GM23338 (cell line): ENCODE measurements at regions not wholly inside any gene's neighbourhood (a gene's known extent, or its start where the extent isn't known, plus 50 kb on each side); places are given as distances from the start of the nearest gene placed in this dataset.

ENCODE experiments used
- ATAC-seq: fragments of 200-7000 bp; cut with Tn5 transposase; 3 replicates; pipeline ENCODE4 v1.9.1; 2020
- DNase-seq: peaks from one replicate; pipeline ENCODE4 v3.0.0-alpha.2; 2015; ENCODE audit warnings: low spot score
- H2AFZ ChIP-seq: fragments of 200-600 bp; sonication (generic); 2 replicates; pipeline ENCODE4 v1.8.0; 2016; ENCODE audit warnings: antibody characterized with exemption, mild to moderate bottlenecking, moderate library complexity
- H3F3A ChIP-seq: fragments of 200-600 bp; sonication (generic); replicated peaks from 2 replicates; pipeline ENCODE4 v1.8.0; 2017; ENCODE audit warnings: antibody characterized with exemption, mixed run types, low read depth
- H3K27ac ChIP-seq: fragments of 200-600 bp; sonication (generic); 2 replicates; pipeline ENCODE4 v1.6.1; 2016; ENCODE audit warnings: low read depth
- H3K27me3 ChIP-seq: fragments of 200-600 bp; sonication (generic); 2 replicates; pipeline ENCODE4 v1.8.0; 2016; ENCODE audit warnings: mild to moderate bottlenecking, mixed run types, moderate library complexity; ENCODE audit not compliant: insufficient read depth
- H3K36me3 ChIP-seq: fragments of 200-600 bp; sonication (generic); 2 replicates; pipeline ENCODE4 v1.8.0; 2016; ENCODE audit warnings: mild to moderate bottlenecking; ENCODE audit not compliant: insufficient read depth
- H3K4me1 ChIP-seq: fragments of 200-600 bp; sonication (generic); 2 replicates; pipeline ENCODE4 v1.8.0; 2016; ENCODE audit warnings: mild to moderate bottlenecking, moderate library complexity; ENCODE audit not compliant: insufficient read depth
- H3K4me2 ChIP-seq: fragments of 200-600 bp; sonication (generic); 2 replicates; pipeline ENCODE4 v1.7.1; 2017; ENCODE audit warnings: mixed run types
- H3K4me3 ChIP-seq: fragments of 200-600 bp; sonication (generic); 2 replicates; pipeline ENCODE4 v1.6.1; 2016; ENCODE audit warnings: mixed run types
- H3K79me2 ChIP-seq: fragments of 200-600 bp; sonication (generic); replicated peaks from 2 replicates; pipeline ENCODE4 v1.8.0; 2017; ENCODE audit warnings: mild to moderate bottlenecking; ENCODE audit not compliant: insufficient read depth
- H3K9me2 ChIP-seq: fragments of 200-600 bp; sonication (generic); 2 replicates; pipeline ENCODE4 v1.8.0; 2017; ENCODE audit not compliant: insufficient read depth
- H4K20me1 ChIP-seq: fragments of 200-600 bp; sonication (generic); replicated peaks from 2 replicates; pipeline ENCODE4 v1.8.0; 2017; ENCODE audit warnings: mild to moderate bottlenecking; ENCODE audit not compliant: insufficient read depth
- H3K27ac Mint-ChIP-seq: 2 replicates; pipeline ENCODE4 v1.8.0; 2020; ENCODE audit warnings: inconsistent platforms, mild to moderate bottlenecking, moderate library complexity, mixed read lengths
- H3K27me3 Mint-ChIP-seq: 3 replicates; pipeline ENCODE4 v1.8.0; 2022; ENCODE audit warnings: low read depth, mild to moderate bottlenecking, moderate library complexity, mixed read lengths, inconsistent platforms; ENCODE audit not compliant: insufficient read depth, poor library complexity
- H3K36me3 Mint-ChIP-seq: 3 replicates; pipeline ENCODE4 v1.8.0; 2021; ENCODE audit warnings: low read depth, mild to moderate bottlenecking, inconsistent platforms, moderate library complexity, mixed read lengths
- H3K4me1 Mint-ChIP-seq: 3 replicates; pipeline ENCODE4 v1.8.0; 2020; ENCODE audit warnings: mild to moderate bottlenecking, inconsistent platforms, mixed read lengths
- H3K4me3 Mint-ChIP-seq: 3 replicates; pipeline ENCODE4 v1.8.0; 2021; ENCODE audit warnings: moderate library complexity, mild to moderate bottlenecking, inconsistent platforms, mixed read lengths
- H3K9me3 Mint-ChIP-seq: 3 replicates; pipeline ENCODE4 v1.8.0; 2020; ENCODE audit warnings: moderate library complexity, mild to moderate bottlenecking, inconsistent platforms, mixed read lengths
- CREB1 ChIP-seq: fragments of 250-450 bp; sonication (Bioruptor Pico); IDR thresholded peaks from 2 replicates; pipeline ENCODE4 v1.5.0; 2020; ENCODE audit warnings: low read depth, mild to moderate bottlenecking, moderate library complexity
- EZH2 ChIP-seq: fragments of 200-600 bp; sonication (generic); IDR thresholded peaks from one replicate; pipeline ENCODE4 v1.8.0; 2017; ENCODE audit warnings: antibody characterized with exemption, mild to moderate bottlenecking, low read depth; ENCODE audit not compliant: unreplicated experiment
- EZH2phosphoT487 ChIP-seq: fragments of 200-600 bp; sonication (generic); IDR thresholded peaks from one replicate; pipeline ENCODE4 v1.8.1; 2018; ENCODE audit warnings: antibody characterized with exemption; ENCODE audit not compliant: unreplicated experiment
- JUNB ChIP-seq: IDR thresholded peaks from one replicate; pipeline ENCODE4 v1.6.1; 2016; ENCODE audit warnings: antibody characterized with exemption; ENCODE audit not compliant: unreplicated experiment
- NANOG ChIP-seq: IDR thresholded peaks from 2 replicates; pipeline ENCODE4 v1.6.1; 2016; ENCODE audit warnings: antibody characterized with exemption, borderline replicate concordance
- POLR2AphosphoS5 ChIP-seq: IDR thresholded peaks from 2 replicates; pipeline ENCODE4 v1.6.1; 2016; ENCODE audit warnings: antibody characterized with exemption, low read depth
- STAT1 ChIP-seq: IDR thresholded peaks from one replicate; pipeline ENCODE4 v1.6.1; 2016; ENCODE audit warnings: antibody characterized with exemption; ENCODE audit not compliant: unreplicated experiment
- ZNF114 ChIP-seq: fragments of 250-450 bp; sonication (Bioruptor Pico); IDR thresholded peaks from 2 replicates; pipeline ENCODE4 v1.5.0; 2020; ENCODE audit warnings: mild to moderate bottlenecking, moderate library complexity
- ZNF331 ChIP-seq: fragments of 250-450 bp; sonication (Bioruptor Pico); IDR thresholded peaks from 2 replicates; pipeline ENCODE4 v1.5.0; 2020; ENCODE audit warnings: low read depth, mild to moderate bottlenecking, moderate library complexity
- TF ChIP-seq, protein P1 (sequence below): IDR thresholded peaks from 2 replicates; pipeline ENCODE4 v1.6.1; 2016; ENCODE audit warnings: antibody characterized with exemption
- TF ChIP-seq, protein P2 (sequence below): IDR thresholded peaks from one replicate; pipeline ENCODE4 v1.6.1; 2018; ENCODE audit warnings: antibody characterized with exemption; ENCODE audit not compliant: unreplicated experiment
- TF ChIP-seq, protein P3 (sequence below), 2 experiments: fragments of 200-600 bp in 1 of 2; sonication (generic) in 1 of 2; conservative IDR thresholded peaks; 2 replicates each; pipeline versions ENCODE4 v1.5.1 to v1.6.1; 2016 to 2017; ENCODE audit warnings: antibody characterized with exemption in 2 of 2, low read depth in 2 of 2, mild to moderate bottlenecking in 2 of 2, moderate library complexity in 1 of 2

DNA sequence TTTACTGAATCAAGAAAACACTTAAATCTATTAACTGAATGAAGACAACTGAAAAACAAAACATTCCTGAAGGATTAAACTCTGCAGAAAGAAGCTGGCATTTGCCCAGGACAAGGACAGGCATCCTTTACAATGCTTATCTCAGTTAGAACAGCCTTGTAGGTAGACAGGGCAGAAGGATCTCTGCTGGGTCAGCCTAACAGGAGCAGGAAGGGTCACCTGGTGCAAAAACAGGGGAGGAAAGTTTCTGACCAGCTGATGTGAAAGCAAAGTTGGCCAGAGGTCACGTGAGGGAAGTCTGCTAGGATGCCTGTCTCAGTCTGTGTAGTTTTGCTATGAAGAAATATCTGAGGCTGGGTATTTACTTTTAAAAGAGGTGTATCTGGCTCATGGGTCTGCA, 348.6 kb downstream of the ANAPC1 start (continued):
- TF ChIP-seq, protein P1, sequence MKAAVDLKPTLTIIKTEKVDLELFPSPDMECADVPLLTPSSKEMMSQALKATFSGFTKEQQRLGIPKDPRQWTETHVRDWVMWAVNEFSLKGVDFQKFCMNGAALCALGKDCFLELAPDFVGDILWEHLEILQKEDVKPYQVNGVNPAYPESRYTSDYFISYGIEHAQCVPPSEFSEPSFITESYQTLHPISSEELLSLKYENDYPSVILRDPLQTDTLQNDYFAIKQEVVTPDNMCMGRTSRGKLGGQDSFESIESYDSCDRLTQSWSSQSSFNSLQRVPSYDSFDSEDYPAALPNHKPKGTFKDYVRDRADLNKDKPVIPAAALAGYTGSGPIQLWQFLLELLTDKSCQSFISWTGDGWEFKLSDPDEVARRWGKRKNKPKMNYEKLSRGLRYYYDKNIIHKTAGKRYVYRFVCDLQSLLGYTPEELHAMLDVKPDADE: no peak
- TF ChIP-seq STAT1 (no peak), POLR2AphosphoS5 (no peak), ZNF331 (CRISPR knock-in tag) (no peak)
- TF ChIP-seq, protein P2, sequence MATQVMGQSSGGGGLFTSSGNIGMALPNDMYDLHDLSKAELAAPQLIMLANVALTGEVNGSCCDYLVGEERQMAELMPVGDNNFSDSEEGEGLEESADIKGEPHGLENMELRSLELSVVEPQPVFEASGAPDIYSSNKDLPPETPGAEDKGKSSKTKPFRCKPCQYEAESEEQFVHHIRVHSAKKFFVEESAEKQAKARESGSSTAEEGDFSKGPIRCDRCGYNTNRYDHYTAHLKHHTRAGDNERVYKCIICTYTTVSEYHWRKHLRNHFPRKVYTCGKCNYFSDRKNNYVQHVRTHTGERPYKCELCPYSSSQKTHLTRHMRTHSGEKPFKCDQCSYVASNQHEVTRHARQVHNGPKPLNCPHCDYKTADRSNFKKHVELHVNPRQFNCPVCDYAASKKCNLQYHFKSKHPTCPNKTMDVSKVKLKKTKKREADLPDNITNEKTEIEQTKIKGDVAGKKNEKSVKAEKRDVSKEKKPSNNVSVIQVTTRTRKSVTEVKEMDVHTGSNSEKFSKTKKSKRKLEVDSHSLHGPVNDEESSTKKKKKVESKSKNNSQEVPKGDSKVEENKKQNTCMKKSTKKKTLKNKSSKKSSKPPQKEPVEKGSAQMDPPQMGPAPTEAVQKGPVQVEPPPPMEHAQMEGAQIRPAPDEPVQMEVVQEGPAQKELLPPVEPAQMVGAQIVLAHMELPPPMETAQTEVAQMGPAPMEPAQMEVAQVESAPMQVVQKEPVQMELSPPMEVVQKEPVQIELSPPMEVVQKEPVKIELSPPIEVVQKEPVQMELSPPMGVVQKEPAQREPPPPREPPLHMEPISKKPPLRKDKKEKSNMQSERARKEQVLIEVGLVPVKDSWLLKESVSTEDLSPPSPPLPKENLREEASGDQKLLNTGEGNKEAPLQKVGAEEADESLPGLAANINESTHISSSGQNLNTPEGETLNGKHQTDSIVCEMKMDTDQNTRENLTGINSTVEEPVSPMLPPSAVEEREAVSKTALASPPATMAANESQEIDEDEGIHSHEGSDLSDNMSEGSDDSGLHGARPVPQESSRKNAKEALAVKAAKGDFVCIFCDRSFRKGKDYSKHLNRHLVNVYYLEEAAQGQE: no peak

DNA sequence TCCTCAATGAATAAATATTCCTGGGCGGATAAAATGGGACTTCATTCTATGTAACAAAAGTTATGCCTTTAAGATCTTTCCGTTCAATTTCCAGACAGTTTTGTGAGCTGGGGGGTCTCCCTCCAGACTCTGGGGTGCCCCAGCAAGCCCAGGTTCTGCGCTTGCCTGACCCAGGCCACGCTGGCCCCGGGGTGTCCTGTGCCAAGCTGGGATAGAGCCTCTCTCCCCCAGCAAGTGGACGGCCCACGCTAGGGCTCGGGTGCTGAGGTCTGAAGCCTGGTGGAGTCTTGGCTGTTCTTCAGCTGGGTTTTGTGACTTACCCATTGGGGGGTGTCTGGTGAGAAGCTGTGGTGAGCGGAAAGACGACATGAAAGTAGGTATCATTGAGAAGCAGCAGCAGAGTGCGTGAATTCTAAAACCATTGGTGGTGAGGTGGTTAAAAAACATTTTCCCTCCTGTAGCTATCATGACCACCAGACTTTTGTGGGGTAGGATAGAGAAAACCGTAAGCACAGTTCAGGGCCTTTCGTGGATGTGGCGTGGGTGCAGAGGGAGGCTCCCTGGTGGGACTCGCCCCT, 346.8 kb downstream of the ANAPC1 start:
- no peak overlapping the region for H3K27ac ChIP-seq
- H3K79me2 ChIP-seq: no peaks in the 10 kb centered on the region
- Mint-ChIP-seq H3K27ac (no peak overlapping the region), H3K36me3 (peaks cover 7% of the 10 kb centered on the region; the same call in 2 of the 3 replicates), H3K27me3 (peaks cover 2% of the 10 kb centered on the region), H3K9me3 (peaks cover 18% of the 10 kb centered on the region), H3K4me3 (no peak overlapping the region), H3K4me1 (peaks cover 25% of the 10 kb centered on the region)
- no peaks in the 10 kb centered on the region for H3K9me2 ChIP-seq
- no peaks in the 10 kb centered on the region for H3K27me3 ChIP-seq
- H3F3A ChIP-seq: no peaks in the 10 kb centered on the region
- no peak overlapping the region for H2AFZ ChIP-seq
- H3K4me3 ChIP-seq: no peak overlapping the region
- no peak overlapping the region for H3K4me2 ChIP-seq
- DNase-seq: no peak
- no peak for ATAC-seq
- H3K4me1 ChIP-seq: peaks cover 9% of the 10 kb centered on the region
- no peaks in the 10 kb centered on the region for H4K20me1 ChIP-seq
- H3K36me3 ChIP-seq: no peaks in the 10 kb centered on the region
- TF ChIP-seq ZNF114 (CRISPR knock-in tag) (no peak), JUNB (no peak), NANOG (no peak), ZNF331 (CRISPR knock-in tag) (no peak), EZH2 (no peak), CREB1 (CRISPR knock-in tag) (no peak), POLR2AphosphoS5 (no peak), EZH2phosphoT487 (no peak)
- TF ChIP-seq, protein P3, sequence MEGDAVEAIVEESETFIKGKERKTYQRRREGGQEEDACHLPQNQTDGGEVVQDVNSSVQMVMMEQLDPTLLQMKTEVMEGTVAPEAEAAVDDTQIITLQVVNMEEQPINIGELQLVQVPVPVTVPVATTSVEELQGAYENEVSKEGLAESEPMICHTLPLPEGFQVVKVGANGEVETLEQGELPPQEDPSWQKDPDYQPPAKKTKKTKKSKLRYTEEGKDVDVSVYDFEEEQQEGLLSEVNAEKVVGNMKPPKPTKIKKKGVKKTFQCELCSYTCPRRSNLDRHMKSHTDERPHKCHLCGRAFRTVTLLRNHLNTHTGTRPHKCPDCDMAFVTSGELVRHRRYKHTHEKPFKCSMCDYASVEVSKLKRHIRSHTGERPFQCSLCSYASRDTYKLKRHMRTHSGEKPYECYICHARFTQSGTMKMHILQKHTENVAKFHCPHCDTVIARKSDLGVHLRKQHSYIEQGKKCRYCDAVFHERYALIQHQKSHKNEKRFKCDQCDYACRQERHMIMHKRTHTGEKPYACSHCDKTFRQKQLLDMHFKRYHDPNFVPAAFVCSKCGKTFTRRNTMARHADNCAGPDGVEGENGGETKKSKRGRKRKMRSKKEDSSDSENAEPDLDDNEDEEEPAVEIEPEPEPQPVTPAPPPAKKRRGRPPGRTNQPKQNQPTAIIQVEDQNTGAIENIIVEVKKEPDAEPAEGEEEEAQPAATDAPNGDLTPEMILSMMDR (conservative IDR thresholded peaks at IDR 0.05; ENCODE audit: low read depth in 2 of 2): no peak
- TF ChIP-seq, protein P1: no peak
- TF ChIP-seq, protein P2: no peak
